ENCODE measurements at regions not wholly inside any gene's neighbourhood (a gene's known extent, or its start where the extent isn't known, plus 50 kb on each side); places are given as distances from the start of the nearest gene placed in this dataset.

DNA sequence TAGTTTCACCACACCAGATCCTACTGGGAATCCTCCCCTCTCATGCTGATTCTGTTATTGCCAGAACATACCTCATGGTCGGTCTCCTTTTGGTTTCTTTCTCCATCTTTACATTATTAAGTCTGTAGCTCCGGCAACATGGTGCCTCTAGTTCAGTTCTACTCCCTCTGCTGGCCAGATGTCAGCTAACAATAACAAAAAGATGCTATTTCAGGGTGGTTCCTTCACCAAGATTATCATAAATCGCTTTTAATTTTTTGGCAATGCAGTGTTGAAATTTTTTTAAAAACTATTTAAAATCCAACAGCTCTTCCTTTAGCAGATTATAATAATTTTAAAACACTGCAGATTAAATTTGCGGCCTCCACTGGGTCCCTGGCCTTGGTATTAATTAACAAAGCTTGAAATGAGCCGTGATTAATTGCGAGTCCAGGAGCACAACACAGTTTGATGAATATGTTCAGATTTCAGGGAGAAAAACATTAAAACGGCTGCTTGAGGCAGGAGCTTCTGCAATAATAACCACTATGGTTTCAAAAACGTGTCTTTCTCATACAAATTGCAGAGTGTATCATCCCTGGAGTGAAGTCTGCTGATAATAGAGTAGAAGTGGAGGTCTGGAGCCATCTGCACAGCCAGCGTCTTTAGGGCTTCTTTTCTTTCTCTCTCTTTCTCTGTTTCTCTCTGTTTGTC is 492.9 kb upstream of the KIRREL3 start:
- Histone ChIP-seq H3K9me3 (no peaks in the 10 kb centered on the region), H3K27me3 (peaks cover 0 to 2% (median 0%) of the 10 kb centered on the region in 4 donors), H3K4me3 (no peak overlapping the region), H3K4me1 (no peaks in the 10 kb centered on the region), H3K27ac (no peak overlapping the region), H3K36me3 (no peaks in the 10 kb centered on the region)
- WGBS, 2 donors = 37 to 40% methylated on average over 9 of the region's 9 CpGs
- DNase-seq (no peak), FAIRE-seq (no peak), ATAC-seq (no peak)
- TF ChIP-seq, protein P1, sequence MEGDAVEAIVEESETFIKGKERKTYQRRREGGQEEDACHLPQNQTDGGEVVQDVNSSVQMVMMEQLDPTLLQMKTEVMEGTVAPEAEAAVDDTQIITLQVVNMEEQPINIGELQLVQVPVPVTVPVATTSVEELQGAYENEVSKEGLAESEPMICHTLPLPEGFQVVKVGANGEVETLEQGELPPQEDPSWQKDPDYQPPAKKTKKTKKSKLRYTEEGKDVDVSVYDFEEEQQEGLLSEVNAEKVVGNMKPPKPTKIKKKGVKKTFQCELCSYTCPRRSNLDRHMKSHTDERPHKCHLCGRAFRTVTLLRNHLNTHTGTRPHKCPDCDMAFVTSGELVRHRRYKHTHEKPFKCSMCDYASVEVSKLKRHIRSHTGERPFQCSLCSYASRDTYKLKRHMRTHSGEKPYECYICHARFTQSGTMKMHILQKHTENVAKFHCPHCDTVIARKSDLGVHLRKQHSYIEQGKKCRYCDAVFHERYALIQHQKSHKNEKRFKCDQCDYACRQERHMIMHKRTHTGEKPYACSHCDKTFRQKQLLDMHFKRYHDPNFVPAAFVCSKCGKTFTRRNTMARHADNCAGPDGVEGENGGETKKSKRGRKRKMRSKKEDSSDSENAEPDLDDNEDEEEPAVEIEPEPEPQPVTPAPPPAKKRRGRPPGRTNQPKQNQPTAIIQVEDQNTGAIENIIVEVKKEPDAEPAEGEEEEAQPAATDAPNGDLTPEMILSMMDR (IDR thresholded peaks at IDR 0.05) = peak in 1 of 4 donors; percentile 12
- intact Hi-C loops (cut with DNase I) = no loop called here

DNA sequence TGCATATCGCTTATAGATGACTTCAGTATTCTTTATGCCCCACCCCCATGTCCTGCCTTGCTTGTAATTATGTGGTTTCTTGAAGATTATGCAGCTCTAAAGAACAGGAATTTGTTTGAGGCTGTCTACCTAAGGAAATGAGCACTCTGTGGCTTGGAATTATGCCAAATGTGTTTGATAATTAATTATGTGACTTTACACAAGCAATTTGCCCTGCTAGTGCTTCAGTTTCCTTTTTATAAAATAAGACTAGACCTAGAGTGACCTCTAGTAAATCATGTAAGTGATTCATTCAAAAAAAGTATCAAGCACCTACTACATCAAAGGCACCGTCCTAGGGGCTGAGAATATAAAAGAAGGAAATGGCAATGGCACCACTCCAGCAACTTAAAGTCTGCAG is 491.5 kb upstream of the KIRREL3 start:
- Histone ChIP-seq H3K4me1 (no peaks in the 10 kb centered on the region), H3K4me3 (no peak overlapping the region), H3K27me3 (peaks cover 0 to 2% (median 0%) of the 10 kb centered on the region in 4 donors), H3K27ac (no peak overlapping the region), H3K9me3 (no peaks in the 10 kb centered on the region), H3K36me3 (no peaks in the 10 kb centered on the region)
- FAIRE-seq (no peak), DNase-seq (no peak), ATAC-seq (no peak)
- TF ChIP-seq, protein P1 (IDR thresholded peaks at IDR 0.05) = no peak
- intact Hi-C loops (cut with DNase I) = no loop called here
- 61 to 68% methylated on average over 2 of the region's 2 CpGs for WGBS, 2 donors

DNA sequence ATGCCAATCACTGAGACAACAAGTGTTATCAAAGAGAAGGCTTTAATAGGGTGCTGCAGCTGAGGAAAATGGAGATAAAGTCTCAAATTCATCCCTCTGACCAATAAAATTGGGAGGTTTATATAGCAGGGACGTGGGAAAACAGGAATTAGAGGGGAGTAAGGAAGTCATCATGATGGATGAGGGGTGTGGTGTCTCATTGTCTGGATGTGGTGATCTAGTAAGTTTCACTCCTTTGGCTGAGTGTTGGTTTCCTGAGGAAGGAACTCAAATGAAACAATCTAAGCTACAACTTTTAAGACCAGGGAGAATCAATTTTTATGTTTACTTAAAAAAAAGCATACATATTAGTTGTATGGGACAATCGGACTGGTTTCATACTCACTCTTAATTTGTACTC is 491.0 kb upstream of the KIRREL3 start:
- Histone ChIP-seq H3K27ac (no peak overlapping the region), H3K4me1 (no peaks in the 10 kb centered on the region), H3K9me3 (no peaks in the 10 kb centered on the region), H3K4me3 (no peak overlapping the region), H3K27me3 (peaks cover 0 to 2% (median 0%) of the 10 kb centered on the region in 4 donors), H3K36me3 (no peaks in the 10 kb centered on the region)
- TF ChIP-seq, protein P1 (IDR thresholded peaks at IDR 0.05) = no peak
- no peak for FAIRE-seq
- no peak for ATAC-seq
- 14 to 23% methylated on average over 2 of the region's 2 CpGs for WGBS, 2 donors
- intact Hi-C loops (cut with DNase I) = no loop called here
- DNase-seq = no peak

DNA sequence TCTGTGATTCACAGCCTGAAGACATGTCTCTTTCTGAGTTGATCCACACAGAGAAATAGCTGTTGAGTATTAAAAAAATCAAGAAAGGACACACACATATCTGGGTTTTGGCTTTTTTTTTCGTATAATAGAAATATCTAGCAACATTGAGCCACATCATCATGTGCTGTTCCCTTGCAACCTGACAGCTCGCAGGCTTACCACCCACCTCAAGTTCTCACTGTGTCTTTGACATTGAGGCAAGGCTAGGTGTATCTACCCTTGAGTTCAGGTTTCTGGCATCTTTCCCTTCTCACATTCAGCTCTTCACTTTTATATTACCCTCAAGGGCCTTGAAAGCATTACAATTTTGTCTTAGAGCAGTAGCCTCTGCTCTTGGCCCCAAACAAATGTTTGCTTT is 490.3 kb upstream of the KIRREL3 start:
- TF ChIP-seq, protein P1 (IDR thresholded peaks at IDR 0.05) = no peak
- ATAC-seq = no peak
- WGBS, 2 donors = 65 to 82% methylated on average over 2 of the region's 2 CpGs

DNA sequence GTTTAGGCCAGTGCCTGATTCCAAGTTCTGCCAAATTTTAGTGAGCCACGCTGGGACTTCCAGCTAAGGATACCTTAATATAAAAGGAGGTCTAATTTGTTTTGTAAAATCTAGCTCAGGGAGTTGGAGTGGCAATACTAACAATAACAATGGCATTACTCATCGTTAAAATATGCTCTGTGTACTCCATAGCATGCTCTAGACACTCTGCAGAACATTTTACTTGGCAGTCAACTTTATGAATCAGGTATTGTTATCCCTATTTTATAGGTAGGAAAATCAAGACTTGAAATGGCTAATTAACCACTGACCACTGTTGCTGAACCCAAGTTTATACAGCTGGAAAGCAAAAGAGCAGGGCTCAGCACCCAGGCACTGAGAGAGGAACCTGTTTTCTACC is 485.0 kb upstream of the KIRREL3 start:
- no peak for DNase-seq
- Histone ChIP-seq H3K4me3 (no peak overlapping the region), H3K9me3 (no peaks in the 10 kb centered on the region), H3K27ac (no peak overlapping the region), H3K27me3 (no peaks in the 10 kb centered on the region), H3K36me3 (no peaks in the 10 kb centered on the region), H3K4me1 (no peaks in the 10 kb centered on the region)
- TF ChIP-seq, protein P1 (IDR thresholded peaks at IDR 0.05) = no peak
- WGBS, 2 donors = 71 to 73% methylated on average over 2 of the region's 2 CpGs
- FAIRE-seq = no peak
- intact Hi-C loops (cut with DNase I) = no loop called here
- ATAC-seq = no peak

More for the DNA sequence above, 490.3 kb upstream of the KIRREL3 start:
- no peak overlapping the region for H3K27ac ChIP-seq
- no peaks in the 10 kb centered on the region for H3K9me3 ChIP-seq
- DNase-seq = no peak
- intact Hi-C loops (cut with DNase I) = no loop called here
- FAIRE-seq = no peak
- peaks cover 0 to 2% (median 0%) of the 10 kb centered on the region in 4 donors for H3K27me3 ChIP-seq
- no peaks in the 10 kb centered on the region for H3K4me1 ChIP-seq
- no peak overlapping the region for H3K4me3 ChIP-seq
- no peaks in the 10 kb centered on the region for H3K36me3 ChIP-seq

Data from pancreas (tissue), 10 donors.